Heart left ventricle (tissue), 16 donors: ENCODE measurements at regions not wholly inside any gene's neighbourhood (a gene's known extent, or its start where the extent isn't known, plus 50 kb on each side); places are given as distances from the start of the nearest gene placed in this dataset.

Experiments
- ATAC-seq, 4 donors: fragments of 200-7000 bp; cut with Tn5 transposase; one replicate each; pipeline ENCODE4 v1.9.1; 2020 to 2022; ENCODE audit warnings: moderate library complexity in 4 of 4, mild to moderate bottlenecking in 3 of 4, moderate number of reproducible peaks in 1 of 4
- DNase-seq, 5 donors: peaks; one replicate each; pipeline ENCODE4 v3.0.0-alpha.2; 2020
- H3K27ac ChIP-seq, 12 donors: fragments of 200-600 bp; sonication (generic) in 4 of 12; one replicate each; pipeline versions ENCODE4 v1.5.0 to v1.8.0; 2016 to 2022; ENCODE audit warnings: mild to moderate bottlenecking in 2 of 12
- H3K27me3 ChIP-seq, 9 donors: fragments of 200-600 bp; sonication (generic) in 2 of 9; one replicate each; pipeline versions ENCODE4 v1.5.1 to v1.8.0; 2016 to 2022; ENCODE audit warnings: mild to moderate bottlenecking in 3 of 9
- H3K36me3 ChIP-seq, 9 donors: fragments of 200-600 bp; sonication (generic) in 2 of 9; one replicate each; pipeline versions ENCODE4 v1.5.0 to v1.8.0; 2018 to 2022; ENCODE audit warnings: mild to moderate bottlenecking in 2 of 9
- H3K4me1 ChIP-seq, 12 donors: fragments of 200-600 bp; sonication (generic) in 4 of 12; one replicate each; pipeline versions ENCODE4 v1.5.0 to v1.8.0; 2016 to 2022; ENCODE audit warnings: mild to moderate bottlenecking in 3 of 12
- H3K4me3 ChIP-seq, 12 donors: fragments of 200-600 bp; sonication (generic) in 4 of 12; one replicate each; pipeline versions ENCODE4 v1.5.0 to v1.8.0; 2017 to 2022; ENCODE audit warnings: mild to moderate bottlenecking in 9 of 12, moderate library complexity in 4 of 12
- H3K9me3 ChIP-seq, 12 donors: fragments of 200-600 bp; sonication (generic) in 4 of 12; one replicate each; pipeline versions ENCODE4 v1.5.0 to v1.8.0; 2016 to 2022; ENCODE audit warnings: mild to moderate bottlenecking in 1 of 12
- CTCF ChIP-seq, 12 donors: fragments of 200-600 bp; sonication (generic) in 4 of 12; IDR thresholded peaks; one replicate each; pipeline versions ENCODE4 v1.5.0 to v1.8.0; 2018 to 2022; ENCODE audit warnings: antibody characterized with exemption in 12 of 12, mild to moderate bottlenecking in 5 of 12
- POLR2A ChIP-seq, 2 donors: fragments of 450-650 bp; IDR thresholded peaks; one replicate each; pipeline ENCODE4 v1.6.1; 2017; ENCODE audit warnings: antibody characterized with exemption in 2 of 2, mild to moderate bottlenecking in 2 of 2, moderate library complexity in 2 of 2
- WGBS, 4 donors: extraction: QIAGEN DNeasy Blood & Tissue Kit in 2 of 4; methylation state at CpG; one replicate each; pipeline versions ENCODE4 v1.1.5 to v1.1.7; 2013 to 2018; 5-methylcytosine and 5-hydroxymethylcytosine counted together
- intact Hi-C, 10 donors: fragments of 100-400 bp; cut with DNase I; formaldehyde crosslinking; loops; one replicate each; pipeline versions ENCODE4 v1.11.1 to v1.14.2; 2022
- donor health status: ischemic (EF 13 %, LVEDD 7.1; RV severe dilation, severe dysfunction).
- donor health status: healthy with polysubstance abuse.
- donor health status: DM: no; HTN: yes; CAD: no.
- donor health status: DM: no; HTN: no; CAD: no.
- donor health status: ischemic (EF 25% LVEDD 6.9; RV normal size, moderate dysfunction).
- donor health status: ischemic (EF 25% LVEDD 5.7; RV mildly dilated, moderate dysfunction).
- donor health status: healthy.
- donor health status: DM: yes; HTN: yes; CAD: no.
- donor health status: ischemic (EF 35%, LVEDD 5.7; RV mildly dilated, moderate dysfunction).
- donor health status: nonischemic (EF 11% LVEDD 7.7; RV severe dilation, severe dysfunction).
- donor health status: DM: yes; HTN: yes; CAD: no.
- donor health status: PGD.
- donor health status: ischemic (EF 29% LVEDD 5.4; RV normal size, mild dysfunction).
- donor health status: nonischemic (EF 23%, LVEDD 6.1; RV moderate dilation, normal function).

GRCh38 chr9:71183251-71183650, 61.8 kb upstream of the TRPM3 start:
- DNase-seq = no peak
- intact Hi-C loops = no loop called here
- Histone ChIP-seq H3K4me3 (no peak overlapping the region), H3K9me3 (no peaks in the 10 kb centered on the region), H3K4me1 (no peaks in the 10 kb centered on the region), H3K36me3 (no peaks in the 10 kb centered on the region), H3K27ac (no peak overlapping the region), H3K27me3 (no peaks in the 10 kb centered on the region)
- 53 to 65% (median 59%) methylated on average over 3 of the region's 3 CpGs for WGBS, 4 donors
- no peak for TF ChIP-seq POLR2A (IDR thresholded peaks at IDR 0.05)
- no peak for TF ChIP-seq CTCF (IDR thresholded peaks at IDR 0.05)
- ATAC-seq = no peak

GRCh38 chr9:71179183-71179582, 57.8 kb upstream of the TRPM3 start:
- intact Hi-C loops = no loop called here
- Histone ChIP-seq H3K27ac (no peak overlapping the region), H3K4me1 (no peaks in the 10 kb centered on the region), H3K4me3 (no peak overlapping the region), H3K36me3 (no peaks in the 10 kb centered on the region), H3K27me3 (no peaks in the 10 kb centered on the region), H3K9me3 (no peaks in the 10 kb centered on the region)
- 79 to 83% (median 81%) methylated on average over 3 of the region's 3 CpGs for WGBS, 4 donors
- no peak for DNase-seq
- TF ChIP-seq POLR2A (IDR thresholded peaks at IDR 0.05) (no peak), CTCF (IDR thresholded peaks at IDR 0.05) (no peak)
- no peak for ATAC-seq

GRCh38 chr9:71177901-71178300, 56.5 kb upstream of the TRPM3 start:
- ATAC-seq = no peak
- 65 to 71% (median 69%) methylated on average over 3 of the region's 3 CpGs for WGBS, 4 donors
- Histone ChIP-seq H3K9me3 (no peaks in the 10 kb centered on the region), H3K36me3 (no peaks in the 10 kb centered on the region), H3K27ac (no peak overlapping the region), H3K4me1 (no peaks in the 10 kb centered on the region), H3K27me3 (no peaks in the 10 kb centered on the region), H3K4me3 (no peak overlapping the region)
- no peak for DNase-seq
- intact Hi-C loops = no loop called here
- TF ChIP-seq CTCF (IDR thresholded peaks at IDR 0.05) = no peak
- no peak for TF ChIP-seq POLR2A (IDR thresholded peaks at IDR 0.05)

GRCh38 chr9:71171517-71171916, 50.1 kb upstream of the TRPM3 start:
- Histone ChIP-seq H3K4me1 (no peaks in the 10 kb centered on the region), H3K9me3 (no peaks in the 10 kb centered on the region), H3K27ac (no peak overlapping the region), H3K36me3 (no peaks in the 10 kb centered on the region), H3K4me3 (no peak overlapping the region), H3K27me3 (no peaks in the 10 kb centered on the region)
- intact Hi-C loops = no loop called here
- DNase-seq (no peak), ATAC-seq (no peak)
- TF ChIP-seq CTCF (IDR thresholded peaks at IDR 0.05) (no peak), POLR2A (IDR thresholded peaks at IDR 0.05) (no peak)
- 64 to 74% (median 67%) methylated on average over 9 of the region's 9 CpGs for WGBS, 4 donors
